NCI-H1436 (cell line): ENCODE measurements at regions not wholly inside any gene's neighbourhood (a gene's known extent, or its start where the extent isn't known, plus 50 kb on each side); places are given as distances from the start of the nearest gene placed in this dataset.
A peak's percentile ranks its signal among the peaks of the same experiment; 100 is the strongest.
"Not testable (repeated sequence)": the region's sequence is repeated elsewhere in the genome, so short reads cannot be mapped to it uniquely, and the experiment has no call there.

ENCODE experiments used
- DNase-seq: peaks from one replicate; lab custom pipeline; 2025; lab: John Stamatoyannopoulos, UW

GRCh38 chr3:162647321-162647720 lies 1150.7 kb downstream of the OTOL1 start:
- no peak for DNase-seq

- DNase-seq, result no peak
These were observed 1161.4 kb downstream of the OTOL1 start for GRCh38 chr3:162658003-162658402.

- no peak for DNase-seq
These were observed 1169.2 kb downstream of the OTOL1 start for GRCh38 chr3:162665684-162666391.

GRCh38 chr3:162666835-162667234 lies 1170.2 kb downstream of the OTOL1 start:
- no peak for DNase-seq

GRCh38 chr3:162670181-162670580 lies 1173.6 kb downstream of the OTOL1 start:
- DNase-seq, result peak; percentile 83

- DNase-seq, result no peak
These were observed 1180.9 kb downstream of the OTOL1 start for GRCh38 chr3:162677475-162677874.

GRCh38 chr3:162678941-162679340 lies 1182.3 kb downstream of the OTOL1 start:
- DNase-seq, result peak; percentile 19

GRCh38 chr3:162684260-162684659 lies 1187.7 kb downstream of the OTOL1 start:
- no peak for DNase-seq

GRCh38 chr3:162699291-162699690 lies 1202.7 kb downstream of the OTOL1 start:
- DNase-seq, result no peak

GRCh38 chr3:162701211-162701610 lies 1204.6 kb downstream of the OTOL1 start:
- DNase-seq, result no peak

- no peak for DNase-seq
These were observed 1206.3 kb downstream of the OTOL1 start for GRCh38 chr3:162702768-162703385.

- DNase-seq, result no peak
These were observed 1207.6 kb downstream of the OTOL1 start for GRCh38 chr3:162704238-162704637.

GRCh38 chr3:162704799-162705385 lies 1208.3 kb downstream of the OTOL1 start:
- no peak for DNase-seq

- DNase-seq, result not testable (repeated sequence)
These were observed 1211.8 kb downstream of the OTOL1 start for GRCh38 chr3:162708394-162708793.

GRCh38 chr3:162708942-162709706 lies 1212.5 kb downstream of the OTOL1 start:
- not testable (repeated sequence) for DNase-seq

- no peak for DNase-seq
These were observed 1213.9 kb downstream of the OTOL1 start for GRCh38 chr3:162710332-162711112.

GRCh38 chr3:162717074-162717473 lies 1220.5 kb downstream of the OTOL1 start:
- not testable (repeated sequence) for DNase-seq

- DNase-seq, result no peak
These were observed 1222.1 kb downstream of the OTOL1 start for GRCh38 chr3:162718697-162719096.

GRCh38 chr3:162719684-162720341 lies 1223.2 kb downstream of the OTOL1 start:
- DNase-seq, result peak; percentile 3

GRCh38 chr3:162721736-162722135 lies 1225.1 kb downstream of the OTOL1 start:
- no peak for DNase-seq

GRCh38 chr3:162722337-162722736 lies 1225.7 kb downstream of the OTOL1 start:
- no peak for DNase-seq
